Pancreas (tissue), 10 donors: ENCODE measurements at regions not wholly inside any gene's neighbourhood (a gene's known extent, or its start where the extent isn't known, plus 50 kb on each side); places are given as distances from the start of the nearest gene placed in this dataset.

Experiments
- ATAC-seq, 4 donors: fragments of 200-7000 bp; cut with Tn5 transposase; one replicate each; pipeline versions ENCODE4 v1.8.0 to v1.9.1; 2020; ENCODE audit warnings: mild to moderate bottlenecking in 4 of 4, moderate library complexity in 4 of 4
- DNase-seq, 6 donors: peaks; one replicate each; pipeline ENCODE4 v3.0.0-alpha.2; 2020
- FAIRE-seq: peaks from 2 replicates; lab custom pipeline; 2012; peaks lifted over from hg19 to GRCh38; lab: Jason Lieb, UNC
- H3K27ac ChIP-seq, 4 donors: fragments of 200-600 bp; sonication (generic); 1 replicate in 3 of 4; 2 replicates in 1 of 4; pipeline versions ENCODE4 v1.5.0 to v1.8.0; 2020
- H3K27me3 ChIP-seq, 4 donors: fragments of 200-600 bp; one replicate each; pipeline ENCODE4 v1.8.0; 2021
- H3K36me3 ChIP-seq, 3 donors: fragments of 200-600 bp; sonication (generic) in 1 of 3; one replicate each; pipeline versions ENCODE4 v1.5.0 to v1.8.0; 2020 to 2021
- H3K4me1 ChIP-seq, 3 donors: fragments of 200-600 bp; one replicate each; pipeline ENCODE4 v1.8.0; 2021
- H3K4me3 ChIP-seq, 4 donors: fragments of 200-600 bp; sonication (generic) in 2 of 4; one replicate each; pipeline versions ENCODE4 v1.5.0 to v1.8.0; 2020 to 2021
- H3K9me3 ChIP-seq, 4 donors: fragments of 200-600 bp; one replicate each; pipeline ENCODE4 v1.8.0; 2021
- WGBS, 2 donors: extraction: QIAGEN DNeasy Blood & Tissue Kit; methylation state at CpG; one replicate each; pipeline ENCODE4 v1.1.7; 2013; 5-methylcytosine and 5-hydroxymethylcytosine counted together
- intact Hi-C, 3 donors: fragments of 100-400 bp; cut with DNase I; formaldehyde crosslinking; loops; one replicate each; pipeline versions ENCODE4 v1.11.1 to v1.14.2; 2022
- TF ChIP-seq, protein P1 (sequence below), 4 donors: fragments of 200-600 bp; sonication (generic) in 3 of 4; IDR thresholded peaks; one replicate each; pipeline versions ENCODE4 v1.5.0 to v1.8.0; 2021; ENCODE audit warnings: antibody characterized with exemption in 4 of 4
- donor health status: healthy with polysubstance abuse.
- donor health status: DM: no; HTN: no; CAD: no; lungs with moderate emphysema.
- donor health status: DM: no; HTN: no; CAD: no.
- donor health status: control.
- donor health status: control.
- donor health status: Bipolar disorder and iron deficiency.
- donor health status: DM: yes; HTN: yes; CAD: no.
- donor health status: DM: no; HTN: no; CAD: no.
- donor health status: DM: no; HTN: no; CAD: no.
- donor health status: DM: yes; HTN: yes; CAD: no.

DNA sequence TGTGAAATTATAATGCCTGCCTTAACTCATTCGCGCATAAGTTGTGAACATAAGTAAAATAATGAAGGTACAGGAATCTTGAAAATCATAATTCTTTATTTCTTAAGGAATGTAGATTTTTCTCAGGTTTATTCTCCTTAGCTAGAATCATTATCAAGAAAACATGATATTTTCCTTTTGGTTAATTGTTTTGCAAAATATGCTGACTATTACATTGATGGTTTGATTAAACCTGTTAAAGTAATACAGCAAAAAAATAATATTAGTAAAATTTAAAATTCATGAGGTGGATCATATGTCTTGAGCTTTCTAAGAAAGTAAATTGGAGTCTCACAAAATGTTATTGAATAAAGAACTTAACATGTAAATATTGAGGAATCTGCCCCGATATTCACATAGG, 178.7 kb upstream of the TRAM1L1 start:
- WGBS, 2 donors = 89 to 99% methylated on average over 3 of the region's 3 CpGs
- Histone ChIP-seq H3K4me3 (no peak overlapping the region), H3K27me3 (no peaks in the 10 kb centered on the region), H3K4me1 (no peaks in the 10 kb centered on the region), H3K9me3 (no peaks in the 10 kb centered on the region), H3K27ac (no peak overlapping the region), H3K36me3 (no peaks in the 10 kb centered on the region)
- no peak for ATAC-seq
- FAIRE-seq = no peak
- TF ChIP-seq, protein P1, sequence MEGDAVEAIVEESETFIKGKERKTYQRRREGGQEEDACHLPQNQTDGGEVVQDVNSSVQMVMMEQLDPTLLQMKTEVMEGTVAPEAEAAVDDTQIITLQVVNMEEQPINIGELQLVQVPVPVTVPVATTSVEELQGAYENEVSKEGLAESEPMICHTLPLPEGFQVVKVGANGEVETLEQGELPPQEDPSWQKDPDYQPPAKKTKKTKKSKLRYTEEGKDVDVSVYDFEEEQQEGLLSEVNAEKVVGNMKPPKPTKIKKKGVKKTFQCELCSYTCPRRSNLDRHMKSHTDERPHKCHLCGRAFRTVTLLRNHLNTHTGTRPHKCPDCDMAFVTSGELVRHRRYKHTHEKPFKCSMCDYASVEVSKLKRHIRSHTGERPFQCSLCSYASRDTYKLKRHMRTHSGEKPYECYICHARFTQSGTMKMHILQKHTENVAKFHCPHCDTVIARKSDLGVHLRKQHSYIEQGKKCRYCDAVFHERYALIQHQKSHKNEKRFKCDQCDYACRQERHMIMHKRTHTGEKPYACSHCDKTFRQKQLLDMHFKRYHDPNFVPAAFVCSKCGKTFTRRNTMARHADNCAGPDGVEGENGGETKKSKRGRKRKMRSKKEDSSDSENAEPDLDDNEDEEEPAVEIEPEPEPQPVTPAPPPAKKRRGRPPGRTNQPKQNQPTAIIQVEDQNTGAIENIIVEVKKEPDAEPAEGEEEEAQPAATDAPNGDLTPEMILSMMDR (IDR thresholded peaks at IDR 0.05) = no peak
- no peak for DNase-seq
- intact Hi-C loops = no loop called here

DNA sequence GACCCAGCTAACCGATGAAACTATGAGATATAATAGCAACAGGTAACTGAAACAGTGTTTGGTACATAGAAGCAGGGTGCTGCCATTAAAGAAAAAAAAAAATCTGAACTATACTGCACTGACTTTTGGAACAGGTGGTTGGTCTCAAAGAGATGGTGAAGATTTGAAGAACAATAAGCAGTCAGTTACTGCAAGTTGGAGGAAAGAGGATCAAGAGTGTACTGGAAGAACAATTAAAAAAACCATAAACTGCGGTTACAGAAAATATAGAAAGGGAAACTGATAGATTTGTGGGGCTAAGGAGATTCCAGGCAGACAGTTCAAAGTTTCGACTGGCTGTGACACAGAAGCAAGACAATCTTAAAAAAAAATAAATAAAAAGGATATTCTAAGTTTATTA, 181.9 kb upstream of the TRAM1L1 start:
- no peak overlapping the region for H3K4me3 ChIP-seq
- no peaks in the 10 kb centered on the region for H3K9me3 ChIP-seq
- H3K27me3 ChIP-seq = no peaks in the 10 kb centered on the region
- DNase-seq = no peak
- no peak for ATAC-seq
- intact Hi-C loops = no loop called here
- WGBS, 2 donors = 65 to 76% methylated on average over 3 of the region's 3 CpGs
- no peaks in the 10 kb centered on the region for H3K4me1 ChIP-seq
- no peak overlapping the region for H3K27ac ChIP-seq
- H3K36me3 ChIP-seq = no peaks in the 10 kb centered on the region
- TF ChIP-seq, protein P1 (IDR thresholded peaks at IDR 0.05) = no peak
- no peak for FAIRE-seq

DNA sequence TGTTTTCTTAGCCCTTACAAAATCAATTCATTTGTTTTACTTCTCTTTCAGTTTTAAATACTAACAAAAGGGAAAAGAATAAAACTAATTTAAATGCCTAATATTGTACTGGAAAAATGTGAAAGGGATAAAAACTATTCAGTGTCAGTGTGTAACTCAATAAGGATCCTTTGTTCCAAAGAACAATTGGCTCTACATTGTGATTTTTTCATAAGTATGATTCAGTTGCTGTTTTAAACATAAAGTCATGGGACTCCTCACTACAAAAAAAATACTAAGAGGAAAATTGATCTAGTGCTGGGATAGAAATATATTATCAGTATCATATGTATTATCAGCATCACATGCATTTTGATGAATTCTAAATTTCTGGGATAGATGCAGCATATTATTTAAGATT, 199.4 kb upstream of the TRAM1L1 start:
- Histone ChIP-seq H3K9me3 (no peaks in the 10 kb centered on the region), H3K27ac (no peak overlapping the region), H3K4me3 (no peak overlapping the region), H3K4me1 (no peaks in the 10 kb centered on the region), H3K36me3 (no peaks in the 10 kb centered on the region), H3K27me3 (no peaks in the 10 kb centered on the region)
- intact Hi-C loops = no loop called here
- no peak for FAIRE-seq
- TF ChIP-seq, protein P1 (IDR thresholded peaks at IDR 0.05) = no peak
- DNase-seq = no peak
- ATAC-seq = no peak

DNA sequence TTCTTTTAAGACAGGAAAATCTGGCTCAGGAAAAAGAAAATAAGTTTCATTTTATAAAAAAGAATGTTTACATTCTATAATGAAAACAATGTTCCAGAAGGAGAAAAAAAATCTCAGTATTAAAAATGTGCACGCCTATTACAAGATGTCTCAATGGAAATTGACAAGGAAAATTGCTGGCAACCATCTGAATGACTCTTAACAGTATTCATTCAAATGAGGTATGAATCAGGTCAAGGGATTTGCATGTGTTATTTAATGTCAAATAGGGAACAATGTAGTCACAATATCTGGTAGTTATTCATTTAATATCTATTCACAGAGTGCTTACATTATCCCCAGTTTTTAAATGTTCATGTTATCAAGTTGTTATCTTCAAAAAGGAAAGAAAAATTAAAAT, 208.4 kb upstream of the TRAM1L1 start:
- DNase-seq (no peak), FAIRE-seq (no peak), ATAC-seq (no peak)
- no peaks in the 10 kb centered on the region for H3K4me1 ChIP-seq
- no peak overlapping the region for H3K27ac ChIP-seq
- WGBS, 2 donors = 72 to 77% methylated on average over 1 of the region's 1 CpG
- intact Hi-C loops = no loop called here
- H3K36me3 ChIP-seq = no peaks in the 10 kb centered on the region
- no peaks in the 10 kb centered on the region for H3K9me3 ChIP-seq
- H3K4me3 ChIP-seq = no peak overlapping the region
- H3K27me3 ChIP-seq = no peaks in the 10 kb centered on the region
- TF ChIP-seq, protein P1 (IDR thresholded peaks at IDR 0.05) = no peak

DNA sequence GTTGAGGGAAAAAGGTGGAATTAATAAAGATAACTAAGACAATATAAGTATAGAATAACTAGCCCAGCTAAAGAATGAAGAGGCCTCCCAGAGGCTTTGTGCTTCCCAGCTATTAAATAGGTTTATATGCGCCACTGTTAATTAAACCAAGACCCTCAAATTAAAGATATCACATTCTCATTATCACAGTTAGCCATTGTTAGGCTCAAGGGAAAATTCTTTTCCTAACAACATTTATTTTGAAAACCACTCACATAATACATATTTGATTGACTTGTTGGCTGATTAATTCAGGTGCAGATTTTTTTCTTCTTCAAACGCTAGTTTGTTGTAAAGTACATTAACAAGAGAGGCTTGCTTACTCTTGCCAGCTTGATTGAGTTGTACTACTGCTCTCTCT, 216.8 kb upstream of the TRAM1L1 start:
- H3K36me3 ChIP-seq = no peaks in the 10 kb centered on the region
- ATAC-seq (no peak), FAIRE-seq (no peak), DNase-seq (no peak)
- H3K9me3 ChIP-seq = peaks cover 0 to 4% (median 0%) of the 10 kb centered on the region in 4 donors
- H3K4me3 ChIP-seq = no peak overlapping the region
- WGBS, 2 donors = 50 to 62% methylated on average over 2 of the region's 2 CpGs
- no peaks in the 10 kb centered on the region for H3K27me3 ChIP-seq
- H3K27ac ChIP-seq = no peak overlapping the region
- intact Hi-C loops = no loop called here
- TF ChIP-seq, protein P1 (IDR thresholded peaks at IDR 0.05) = no peak
- no peaks in the 10 kb centered on the region for H3K4me1 ChIP-seq
